HG03439 (cell line): ENCODE measurements at regions not wholly inside any gene's neighbourhood (a gene's known extent, or its start where the extent isn't known, plus 50 kb on each side); places are given as distances from the start of the nearest gene placed in this dataset.
"Not testable (repeated sequence)": the region's sequence is repeated elsewhere in the genome, so short reads cannot be mapped to it uniquely, and the experiment has no call there.

Experiments
- ATAC-seq: cut with Tn5 transposase; IDR thresholded peaks from one replicate; pipeline ENCODE4 v1.9.1; 2021; ENCODE audit warnings: mild to moderate bottlenecking, moderate library complexity; ENCODE audit not compliant: unreplicated experiment

DNA sequence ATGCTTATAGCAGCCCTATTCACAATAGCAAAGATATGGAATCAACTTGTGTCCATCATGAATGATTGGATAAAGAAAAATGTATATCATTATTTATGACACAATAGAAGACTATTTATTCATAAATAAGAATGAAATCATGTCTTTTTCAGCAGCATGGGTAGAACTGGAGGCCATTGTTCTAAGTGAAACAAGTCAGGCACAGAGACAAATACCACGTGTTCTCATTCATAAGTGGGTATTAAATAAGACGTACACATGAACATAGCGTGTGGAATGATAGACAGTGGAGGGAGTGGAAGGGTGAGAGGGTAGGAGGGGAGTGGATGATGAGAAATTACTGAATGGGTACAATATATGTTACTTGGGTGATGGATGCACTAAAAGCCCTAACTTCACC lies 762.4 kb downstream of the REEP3 start:
- no peak for ATAC-seq

DNA sequence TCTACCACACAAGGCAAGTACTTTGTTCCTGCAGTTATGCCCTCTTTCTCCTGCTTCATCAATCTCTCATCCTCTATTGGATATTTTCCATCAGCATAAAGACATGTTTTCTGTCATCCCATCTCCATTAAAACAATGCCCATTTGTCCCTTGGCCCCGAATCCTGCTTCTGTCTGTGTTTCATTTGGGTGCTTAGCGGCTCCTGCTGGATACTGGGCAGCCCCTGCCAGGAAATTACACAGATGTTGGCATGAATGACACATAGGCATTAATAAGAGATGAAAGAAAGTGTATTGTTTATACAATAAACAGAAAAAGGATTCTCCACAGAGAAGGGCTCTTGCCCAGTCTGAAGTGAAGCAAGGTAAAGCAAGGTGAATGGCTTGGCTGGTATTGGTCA lies 765.3 kb downstream of the REEP3 start:
- no peak for ATAC-seq

DNA sequence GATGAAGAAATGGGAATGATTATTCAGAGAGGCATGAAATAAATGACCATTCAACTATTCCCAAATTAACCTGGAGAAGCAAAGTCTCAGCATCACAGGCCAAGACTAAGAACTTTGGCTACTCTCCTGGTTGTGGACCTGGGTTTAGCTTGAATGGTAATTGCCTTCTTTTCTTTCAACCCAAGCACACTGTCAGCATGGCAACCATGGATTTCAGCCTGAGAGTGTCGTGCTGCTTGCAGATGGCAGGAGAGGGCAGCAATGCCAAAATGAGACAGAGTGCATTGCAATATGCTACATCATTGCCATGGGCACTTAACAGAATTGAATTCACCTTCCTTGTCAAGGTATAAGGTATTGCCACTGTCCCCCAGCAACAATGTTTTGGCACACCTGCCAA lies 767.2 kb downstream of the REEP3 start:
- ATAC-seq = no peak

DNA sequence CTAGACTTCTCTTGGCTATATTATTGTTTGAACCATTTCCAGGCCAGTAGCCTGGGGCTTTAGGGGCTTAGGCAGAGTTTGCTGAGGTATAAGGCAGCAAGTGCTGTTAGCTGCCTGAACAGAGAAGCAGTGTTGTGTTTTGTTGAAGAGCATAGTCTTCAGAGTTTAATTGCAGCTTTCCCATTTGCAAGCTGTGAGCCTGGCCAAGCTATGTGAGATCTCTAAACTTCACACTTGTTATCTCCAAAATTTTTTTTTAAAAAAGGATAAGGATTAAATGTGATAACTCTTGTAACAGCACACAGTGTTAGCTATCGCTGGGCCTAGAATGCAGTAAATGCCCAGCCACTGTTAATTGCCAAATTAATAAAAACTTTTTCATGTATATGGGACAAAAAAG lies 782.4 kb downstream of the REEP3 start:
- no peak for ATAC-seq

DNA sequence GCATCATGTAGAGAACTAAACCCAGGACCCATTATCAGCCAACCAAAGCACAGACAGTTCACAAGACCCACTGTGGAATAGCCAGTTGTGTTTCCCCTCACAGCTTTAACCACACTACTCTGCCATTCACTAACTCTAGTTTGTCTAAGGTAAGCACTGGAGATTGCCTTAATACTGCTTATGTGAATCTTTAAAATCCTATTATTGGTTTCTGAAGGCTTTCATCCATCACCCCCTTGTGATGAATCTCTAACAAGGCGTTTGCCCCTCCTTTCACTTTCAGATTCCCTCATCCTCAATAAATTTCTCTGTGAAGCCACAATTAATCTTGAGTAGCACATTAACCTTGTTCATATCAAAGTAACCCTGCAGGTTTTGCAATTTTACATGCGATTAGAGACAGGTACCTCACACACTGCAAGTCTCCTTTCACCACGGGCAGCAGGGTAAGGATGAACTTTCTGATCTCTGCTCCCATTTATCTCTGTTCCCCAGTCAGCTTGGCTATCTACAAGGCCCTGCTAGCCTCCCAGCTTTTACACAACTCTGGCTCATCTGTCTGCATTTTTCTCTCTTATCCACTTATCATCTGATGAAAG lies 785.6 kb downstream of the REEP3 start:
- ATAC-seq = no peak

DNA sequence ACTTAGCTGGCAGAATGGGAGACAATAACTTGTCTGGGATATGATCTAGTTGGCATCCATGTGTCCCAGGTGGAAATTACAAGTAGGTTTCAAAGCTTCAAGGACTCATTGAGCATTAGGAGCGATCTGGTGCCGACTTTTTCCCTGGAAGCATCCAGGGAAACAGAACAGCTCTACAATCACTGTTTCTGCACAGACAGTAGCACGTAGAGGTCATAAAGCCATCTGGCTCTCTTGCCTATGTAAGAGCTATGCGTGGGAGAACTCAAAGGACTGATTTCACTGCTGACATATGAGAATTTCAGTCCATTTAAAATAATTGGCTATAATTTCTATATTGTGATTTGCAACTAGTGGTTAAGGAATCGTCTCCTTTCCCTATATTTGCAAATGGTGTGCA lies 791.7 kb downstream of the REEP3 start:
- ATAC-seq = no peak

DNA sequence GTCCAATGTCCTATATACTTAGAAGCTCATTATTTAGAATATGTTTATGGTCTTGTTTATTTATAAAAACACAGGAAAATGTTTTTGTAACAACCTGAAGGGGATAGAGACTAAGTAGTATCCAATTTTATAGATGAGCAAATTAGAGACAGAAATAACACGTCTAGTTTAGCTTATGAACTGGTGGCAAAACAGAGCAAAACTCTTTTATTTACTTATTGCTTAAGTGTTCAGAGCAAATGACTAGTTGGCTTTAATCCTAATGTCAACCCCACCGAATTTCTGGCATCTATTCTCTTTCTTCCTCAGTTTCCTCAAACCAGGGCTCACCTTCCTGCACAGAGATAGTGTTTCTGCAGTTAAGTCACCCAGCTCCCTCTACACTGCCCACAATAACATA lies 792.8 kb downstream of the REEP3 start:
- ATAC-seq = no peak

DNA sequence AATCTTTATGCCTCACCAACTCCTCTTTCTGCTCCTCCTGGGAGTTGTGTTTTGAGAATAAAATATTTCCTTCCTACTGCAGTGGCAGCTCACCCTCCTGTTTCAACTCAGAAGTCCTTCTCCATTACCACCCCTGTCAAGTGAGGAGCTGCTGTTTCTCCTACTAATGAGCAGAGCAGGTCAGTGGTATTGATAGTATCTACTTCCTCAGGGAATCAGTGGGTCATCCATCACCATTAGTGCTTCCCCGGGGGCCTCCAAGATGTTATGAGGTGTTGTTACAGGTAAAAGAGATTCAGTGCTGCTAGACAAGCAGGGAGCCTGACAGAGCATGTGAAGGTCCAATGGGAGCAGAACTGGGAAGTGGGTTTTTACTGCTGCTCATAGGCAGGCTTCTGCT lies 795.2 kb downstream of the REEP3 start:
- ATAC-seq = no peak

DNA sequence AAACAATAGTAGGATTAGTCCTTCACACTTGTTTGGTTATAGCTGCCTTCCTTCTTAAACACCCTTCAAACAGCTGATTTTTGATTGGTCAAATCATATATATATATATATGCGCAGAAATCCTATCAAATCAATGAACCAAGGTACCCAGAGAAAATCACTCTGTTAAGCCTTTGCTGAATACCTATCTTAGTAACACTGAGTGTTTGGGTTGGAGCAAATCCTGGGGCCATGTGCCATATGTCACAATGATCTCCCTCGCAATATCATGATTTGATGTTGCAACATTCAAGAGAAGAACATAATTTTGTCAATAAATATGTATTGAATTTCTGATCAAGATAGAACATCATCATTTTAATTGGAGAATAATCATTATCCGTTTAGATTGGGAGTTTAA lies 795.6 kb downstream of the REEP3 start:
- ATAC-seq = no peak

DNA sequence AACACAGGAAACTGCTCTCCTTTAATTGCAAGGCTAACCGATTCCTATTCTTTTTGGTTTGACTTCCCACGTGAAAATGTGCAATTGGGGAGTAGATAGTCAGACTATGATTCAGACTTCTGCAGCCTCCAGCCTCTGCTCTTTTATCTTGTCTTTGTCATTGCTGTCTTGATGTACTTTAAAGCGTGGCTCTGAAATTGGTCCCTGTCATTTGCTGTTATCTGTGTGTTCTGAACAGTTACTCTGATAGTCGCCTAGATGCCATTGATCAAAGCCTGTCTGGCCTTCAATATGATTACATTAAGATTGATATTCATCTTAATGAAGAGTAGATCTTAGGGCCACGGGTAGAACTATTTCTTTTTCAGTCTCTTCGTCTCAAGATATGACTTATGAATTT lies 799.2 kb downstream of the REEP3 start:
- ATAC-seq = no peak

DNA sequence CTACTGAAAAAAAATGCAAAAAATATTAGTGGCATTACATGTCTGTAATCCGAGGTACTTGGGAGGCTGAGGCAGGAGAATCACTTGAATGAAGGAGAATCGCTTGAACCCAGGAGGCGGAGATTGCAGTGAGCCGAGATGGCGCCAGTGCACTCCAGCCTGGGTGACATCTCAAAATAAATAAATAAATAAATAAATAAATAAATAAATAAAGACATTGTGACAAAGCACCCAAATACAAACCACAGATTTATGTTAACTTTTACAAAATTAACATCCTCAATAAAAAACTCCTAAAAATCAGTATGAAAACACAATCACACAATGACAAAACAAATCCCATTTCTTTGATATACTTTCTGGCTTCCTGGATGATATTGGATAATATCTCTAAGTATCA lies 808.3 kb downstream of the REEP3 start:
- no peak for ATAC-seq

DNA sequence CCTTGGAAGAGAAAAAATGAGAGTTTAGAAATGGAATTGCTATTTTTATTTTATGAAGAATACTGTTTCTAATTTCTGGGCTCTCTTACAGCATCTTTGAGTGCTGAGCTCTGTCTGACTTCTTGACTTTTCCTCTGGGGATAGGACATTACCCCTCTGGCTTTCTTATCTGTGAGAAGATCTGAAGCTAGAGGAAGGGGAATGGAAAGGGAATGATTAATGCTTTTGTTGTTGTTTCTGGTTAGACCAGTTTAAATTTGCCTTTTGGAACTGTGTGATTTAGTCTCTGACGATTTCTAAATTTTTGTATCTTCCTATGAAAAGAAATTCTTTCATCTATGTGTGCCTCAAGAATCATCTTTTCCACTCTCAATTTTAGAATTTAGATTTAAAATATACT lies 811.4 kb downstream of the REEP3 start:
- no peak for ATAC-seq

DNA sequence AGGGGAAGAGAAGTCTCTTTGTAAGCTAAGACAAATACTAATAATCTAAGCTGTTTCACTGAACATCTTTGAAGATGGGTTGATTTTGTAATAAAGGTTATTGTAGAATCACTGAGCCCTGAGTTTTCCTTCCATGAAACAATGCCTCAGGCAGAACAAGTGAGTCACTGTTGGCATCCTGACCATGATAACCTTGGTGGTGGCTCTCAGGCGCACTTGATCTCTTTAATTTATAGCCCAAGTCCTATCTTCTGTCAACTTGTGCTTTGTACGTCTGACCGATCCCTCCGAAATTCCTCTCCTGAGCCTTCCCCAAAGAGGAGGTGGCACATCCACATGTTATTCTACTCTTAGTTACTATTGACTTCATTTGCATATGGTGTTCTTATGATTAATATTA lies 812.9 kb downstream of the REEP3 start:
- ATAC-seq = no peak

DNA sequence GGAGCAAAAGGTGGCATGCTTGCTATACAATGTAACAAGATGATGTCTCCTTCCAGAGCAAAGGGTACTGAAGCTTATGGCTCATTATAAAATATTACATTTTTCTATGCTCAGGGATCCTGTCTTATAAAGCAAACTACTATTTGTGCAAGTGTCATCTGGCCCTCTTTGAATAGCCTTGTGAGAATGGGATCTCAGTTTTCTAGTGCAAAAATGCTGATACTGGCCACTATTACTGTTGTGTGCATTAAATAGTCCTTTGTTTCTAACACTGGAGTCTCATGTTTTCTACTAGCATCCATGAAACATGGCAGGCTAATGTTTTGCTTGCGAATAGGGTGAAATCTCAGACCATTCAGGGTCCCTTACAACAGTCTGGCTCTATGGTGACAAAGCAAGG lies 823.0 kb downstream of the REEP3 start:
- ATAC-seq = no peak

DNA sequence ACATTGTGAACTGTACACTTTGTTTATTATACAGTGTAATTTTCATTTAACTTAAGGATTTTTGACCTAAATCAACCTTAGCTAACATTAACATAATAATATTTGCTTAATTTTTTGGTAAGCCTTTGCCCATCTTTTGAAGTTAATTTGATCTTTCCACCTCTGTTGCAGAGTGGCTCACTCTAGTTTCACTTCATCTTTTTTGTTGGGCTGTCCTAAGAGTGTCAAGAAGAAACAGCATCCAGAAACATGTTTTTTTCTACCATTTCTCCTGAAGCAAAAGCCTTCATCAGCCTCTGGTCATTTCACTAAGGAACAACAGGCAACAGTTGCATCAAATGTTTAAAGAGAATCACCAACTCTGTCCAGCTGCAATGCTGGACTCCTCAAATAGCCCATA lies 824.7 kb downstream of the REEP3 start:
- no peak for ATAC-seq

DNA sequence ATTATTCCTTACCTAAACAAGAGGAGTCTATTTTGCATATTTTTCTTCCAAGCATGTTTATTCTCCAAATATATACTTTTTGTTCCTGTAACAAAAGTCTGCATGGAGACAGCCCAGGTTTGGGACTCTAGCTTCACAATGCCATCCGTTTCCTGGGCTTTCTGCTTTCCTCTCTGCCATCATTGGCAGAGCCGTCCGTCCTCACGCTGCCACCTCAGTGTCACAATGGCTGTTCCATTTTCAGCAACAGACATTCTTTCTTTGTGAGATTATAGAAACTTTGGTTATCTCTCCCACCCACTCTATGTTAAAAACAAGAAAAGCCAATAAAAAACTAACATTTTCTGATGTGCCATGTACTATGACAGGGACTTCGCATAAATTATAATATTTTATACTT lies 825.2 kb downstream of the REEP3 start:
- no peak for ATAC-seq

DNA sequence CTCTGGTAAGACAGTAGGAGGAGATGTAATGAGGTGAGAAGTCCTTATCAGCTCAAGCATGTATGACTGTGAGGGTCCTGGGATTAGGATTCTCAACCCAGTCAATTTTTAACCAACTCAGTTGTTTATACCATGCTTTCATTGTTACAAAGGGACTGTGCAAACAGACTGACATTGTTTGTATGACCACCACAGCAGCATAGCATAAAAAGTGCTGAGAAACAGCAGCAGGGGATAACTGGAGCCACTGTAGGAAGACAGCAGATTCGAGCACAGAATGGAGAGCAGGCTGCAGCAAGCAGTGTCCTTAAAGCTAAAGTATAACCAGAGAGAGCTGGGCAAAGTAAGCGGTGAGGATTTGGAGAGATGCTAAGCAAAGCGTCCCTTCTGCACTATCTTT lies 829.5 kb downstream of the REEP3 start:
- ATAC-seq = no peak

DNA sequence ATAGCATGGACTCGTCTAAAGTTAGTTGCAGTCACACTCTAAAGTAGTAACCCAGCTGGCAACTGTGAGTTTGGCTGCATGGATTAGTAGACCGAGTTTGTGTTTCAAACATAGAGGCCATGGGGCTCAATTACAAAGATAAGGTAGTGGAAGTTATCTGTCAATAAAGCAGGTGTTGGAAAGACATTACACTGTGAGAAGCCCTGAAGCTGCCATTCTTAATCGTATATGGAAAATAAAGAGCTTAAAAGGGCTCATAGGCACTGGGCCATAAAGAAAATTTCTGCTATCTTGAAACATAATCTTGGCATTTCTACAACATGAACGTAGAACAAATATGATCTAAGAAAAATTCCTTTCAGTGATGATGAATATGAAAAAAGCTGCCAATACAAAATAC lies 837.7 kb downstream of the REEP3 start:
- no peak for ATAC-seq

DNA sequence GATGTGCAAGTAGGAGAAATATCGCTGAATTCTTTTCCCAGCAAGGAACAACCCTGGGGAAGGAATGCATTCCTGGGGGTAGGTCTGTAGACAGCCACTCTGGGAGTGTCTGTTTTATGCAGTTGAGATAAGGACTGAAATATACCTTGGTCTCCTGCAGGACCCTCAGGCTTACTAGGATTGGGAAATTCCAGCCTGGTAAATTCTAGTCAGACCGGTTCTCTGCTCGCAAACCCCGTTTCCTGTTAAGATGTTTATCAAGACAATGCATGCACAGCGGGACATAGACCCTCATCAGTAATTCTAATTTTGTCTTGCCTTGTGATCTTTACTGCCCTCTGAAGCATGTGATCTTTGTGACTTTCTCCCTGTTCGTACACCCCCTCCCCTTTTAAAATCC lies 839.0 kb downstream of the REEP3 start:
- ATAC-seq = not testable (repeated sequence)

DNA sequence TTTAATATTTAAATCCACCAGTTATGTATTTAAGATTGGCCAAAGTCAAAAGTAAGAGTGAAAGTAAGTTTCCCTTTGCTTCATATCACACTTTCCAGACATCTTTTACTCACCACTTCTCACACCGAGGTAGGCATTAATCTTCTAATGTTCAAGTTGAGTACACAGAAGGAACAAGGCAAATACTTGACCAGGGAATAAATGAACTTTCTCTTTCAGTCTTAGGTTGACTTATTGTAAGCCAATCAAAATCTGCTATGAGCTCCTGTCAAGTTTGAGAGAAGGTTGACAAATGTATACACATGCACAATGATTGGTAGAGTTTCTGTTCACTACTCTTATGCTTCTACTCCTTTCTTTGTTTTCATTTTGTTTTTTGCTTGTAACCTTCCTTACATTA lies 842.5 kb downstream of the REEP3 start:
- no peak for ATAC-seq

DNA sequence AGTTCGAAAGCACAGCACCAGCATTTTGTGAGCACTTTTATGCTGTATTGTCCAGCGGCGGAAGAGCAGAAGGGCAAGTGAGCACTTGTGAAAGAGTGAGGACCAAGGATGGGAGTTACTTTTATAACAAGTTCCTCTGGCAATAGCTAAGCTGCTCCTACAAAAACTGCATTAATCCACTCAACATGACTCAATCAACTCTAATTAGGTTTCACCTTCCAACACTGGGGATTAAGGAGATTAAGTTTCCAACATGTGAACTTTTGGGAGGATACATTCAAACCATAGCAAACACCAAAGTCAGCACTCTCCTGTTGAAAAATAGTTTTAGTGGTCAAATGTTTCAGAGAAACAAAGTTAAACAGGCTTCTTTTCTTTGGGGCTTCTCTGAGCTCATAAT lies 844.5 kb downstream of the REEP3 start:
- ATAC-seq = no peak

DNA sequence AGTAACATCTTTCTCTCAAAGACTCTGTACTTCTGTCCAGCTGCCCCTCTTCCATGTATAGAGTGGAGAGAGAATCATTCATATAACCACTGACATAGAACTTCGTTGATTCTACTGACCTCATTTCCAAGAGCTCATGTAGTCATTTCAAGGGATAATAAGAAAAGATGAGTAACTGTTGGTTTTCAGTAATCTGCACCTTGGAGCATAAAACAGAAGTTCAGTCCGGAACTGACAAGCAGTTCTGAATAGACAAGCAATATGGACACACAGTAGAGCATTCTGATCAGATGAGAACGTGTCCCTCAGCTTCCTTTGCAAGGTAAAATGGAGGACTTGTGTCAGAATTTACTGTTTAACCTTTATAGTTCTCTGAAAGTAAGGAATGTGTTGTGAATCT lies 847.1 kb downstream of the REEP3 start:
- ATAC-seq = no peak

DNA sequence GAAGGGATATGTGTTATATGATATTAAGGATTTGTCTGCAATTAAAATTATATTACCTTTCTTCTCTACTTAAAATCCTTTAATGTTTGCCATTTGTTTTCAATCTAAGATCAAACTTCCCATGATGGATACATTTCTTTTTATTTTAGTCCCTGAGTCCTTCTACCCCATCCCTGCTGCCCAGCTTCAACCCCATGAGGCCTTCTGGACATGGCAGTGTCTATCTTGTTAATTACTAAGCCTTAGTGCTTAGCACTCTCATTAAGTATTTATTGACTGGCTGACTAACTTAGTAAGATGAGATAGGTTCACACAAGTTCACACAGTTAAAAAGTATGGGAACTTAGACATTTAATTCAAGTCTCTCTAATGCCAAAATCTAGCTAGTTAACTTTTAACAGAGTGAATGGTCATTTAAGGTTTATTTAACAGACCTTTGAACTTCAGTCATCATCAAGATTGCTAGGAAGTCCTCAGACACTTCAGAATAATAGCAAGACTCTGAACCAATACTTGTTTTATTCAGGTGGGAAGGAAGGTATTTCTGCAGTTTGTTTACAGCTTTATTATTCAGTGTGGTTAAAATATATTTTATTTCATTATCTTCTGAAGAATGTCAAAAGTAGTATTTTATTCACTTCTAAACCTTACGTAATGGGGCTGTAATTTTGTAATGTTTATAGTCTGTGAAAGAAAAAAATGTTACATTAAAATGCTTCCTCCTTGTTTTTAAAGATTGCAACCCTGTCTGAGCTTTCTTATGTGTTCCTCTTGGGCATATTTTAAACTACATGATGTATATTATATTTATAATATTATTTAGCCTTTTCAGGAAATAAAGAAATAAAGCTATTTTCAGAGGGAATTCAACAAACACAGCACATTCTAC lies 848.9 kb downstream of the REEP3 start:
- ATAC-seq = no peak
